ENCODE measurements at regions not wholly inside any gene's neighbourhood (a gene's known extent, or its start where the extent isn't known, plus 50 kb on each side); places are given as distances from the start of the nearest gene placed in this dataset.
A peak's percentile ranks its signal among the peaks of the same experiment; 100 is the strongest.

GRCh38 chr19:29879655-29879974 is 62.4 kb upstream of the URI1 start:
- H3K27ac ChIP-seq, result no peak overlapping the region
- TF ChIP-seq POLR2A (IDR thresholded peaks at IDR 0.05) (no peak), POLR2AphosphoS5 (IDR thresholded peaks at IDR 0.05) (no peak)
- TF ChIP-seq, protein P1, sequence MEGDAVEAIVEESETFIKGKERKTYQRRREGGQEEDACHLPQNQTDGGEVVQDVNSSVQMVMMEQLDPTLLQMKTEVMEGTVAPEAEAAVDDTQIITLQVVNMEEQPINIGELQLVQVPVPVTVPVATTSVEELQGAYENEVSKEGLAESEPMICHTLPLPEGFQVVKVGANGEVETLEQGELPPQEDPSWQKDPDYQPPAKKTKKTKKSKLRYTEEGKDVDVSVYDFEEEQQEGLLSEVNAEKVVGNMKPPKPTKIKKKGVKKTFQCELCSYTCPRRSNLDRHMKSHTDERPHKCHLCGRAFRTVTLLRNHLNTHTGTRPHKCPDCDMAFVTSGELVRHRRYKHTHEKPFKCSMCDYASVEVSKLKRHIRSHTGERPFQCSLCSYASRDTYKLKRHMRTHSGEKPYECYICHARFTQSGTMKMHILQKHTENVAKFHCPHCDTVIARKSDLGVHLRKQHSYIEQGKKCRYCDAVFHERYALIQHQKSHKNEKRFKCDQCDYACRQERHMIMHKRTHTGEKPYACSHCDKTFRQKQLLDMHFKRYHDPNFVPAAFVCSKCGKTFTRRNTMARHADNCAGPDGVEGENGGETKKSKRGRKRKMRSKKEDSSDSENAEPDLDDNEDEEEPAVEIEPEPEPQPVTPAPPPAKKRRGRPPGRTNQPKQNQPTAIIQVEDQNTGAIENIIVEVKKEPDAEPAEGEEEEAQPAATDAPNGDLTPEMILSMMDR (IDR thresholded peaks at IDR 0.05), result no peak
- no peaks in the 10 kb centered on the region for H3K4me1 ChIP-seq
- H3K9me3 ChIP-seq, result no peaks in the 10 kb centered on the region
- no peak overlapping the region for H3K4me3 ChIP-seq
- no peaks in the 10 kb centered on the region for H3K36me3 ChIP-seq
- DNase-seq (ENCODE audit: low spot score in 2 of 2), result no peak
- peaks cover 0 to 40% of the 10 kb centered on the region in 2 donors for H3K27me3 ChIP-seq
- intact Hi-C loops (cut with DNase I; ENCODE audit: low total_unique reads), result loop anchor here (10.0 kb wide), 1 partner anchor 115 kb away; no protein-coding TSS in a partner anchor

DNA sequence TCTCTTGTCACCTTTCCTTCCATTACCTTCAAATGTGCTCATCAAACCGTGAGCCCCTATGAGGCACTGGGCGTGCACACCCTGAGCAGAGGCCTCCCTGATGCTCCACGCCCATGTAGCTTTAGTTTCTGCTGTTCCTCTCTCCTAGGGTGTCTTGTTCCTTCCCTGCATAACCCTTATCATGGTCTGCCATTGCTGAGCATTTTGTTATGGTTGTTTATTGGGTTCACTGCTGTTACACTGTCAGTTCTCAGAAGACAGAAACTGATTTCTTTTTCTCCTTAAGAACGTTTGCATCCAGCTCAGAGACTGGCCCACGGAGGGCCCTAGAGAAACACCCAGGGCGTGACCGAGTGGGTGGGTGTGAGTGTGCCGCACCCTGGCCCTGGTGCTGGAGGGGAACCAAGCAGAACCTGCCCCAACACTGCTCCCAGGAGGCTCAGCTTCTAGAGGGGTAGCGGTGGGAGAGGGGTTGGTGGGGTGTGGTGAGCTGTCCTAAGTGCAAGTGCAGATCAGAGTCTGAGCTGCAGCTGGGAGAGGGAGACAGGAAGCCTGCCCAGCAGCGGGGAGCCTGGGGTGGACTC is 61.4 kb upstream of the URI1 start:
- DNase-seq (ENCODE audit: low spot score in 2 of 2), result peak in 1 of 2 donors; percentile 44
- Histone ChIP-seq H3K4me3 (no peak overlapping the region), H3K9me3 (no peaks in the 10 kb centered on the region), H3K4me1 (no peaks in the 10 kb centered on the region), H3K27me3 (peaks cover 0 to 40% of the 10 kb centered on the region in 2 donors), H3K27ac (no peak overlapping the region), H3K36me3 (no peaks in the 10 kb centered on the region)
- no peak for TF ChIP-seq POLR2AphosphoS5 (IDR thresholded peaks at IDR 0.05)
- TF ChIP-seq, protein P1 (IDR thresholded peaks at IDR 0.05), result no peak
- no peak for TF ChIP-seq POLR2A (IDR thresholded peaks at IDR 0.05)
- intact Hi-C loops (cut with DNase I; ENCODE audit: low total_unique reads), result no loop called here

DNA sequence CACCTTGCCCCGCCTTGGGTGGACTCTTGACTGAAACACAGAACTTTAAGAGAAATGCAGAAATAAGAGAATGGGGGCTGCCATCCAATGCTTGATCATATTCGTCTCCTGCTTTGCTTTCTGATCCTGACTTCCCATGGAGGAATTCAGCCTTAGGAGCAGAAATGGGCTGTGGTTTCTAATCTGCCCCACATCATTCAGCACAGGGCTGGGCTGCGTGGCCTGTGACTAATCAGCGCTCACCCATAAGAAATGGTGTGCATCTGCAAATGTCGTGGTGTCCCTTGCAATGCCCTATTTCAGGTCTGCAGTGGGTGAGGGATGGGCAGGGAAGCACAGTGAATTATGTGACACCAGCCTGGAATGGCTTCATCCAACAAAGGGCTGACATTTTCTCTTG is 60.7 kb upstream of the URI1 start:
- TF ChIP-seq, protein P1 (IDR thresholded peaks at IDR 0.05), result no peak
- TF ChIP-seq POLR2A (IDR thresholded peaks at IDR 0.05), result no peak
- intact Hi-C loops (cut with DNase I; ENCODE audit: low total_unique reads), result no loop called here
- no peaks in the 10 kb centered on the region for H3K4me1 ChIP-seq
- H3K27me3 ChIP-seq, result peaks cover 0 to 34% of the 10 kb centered on the region in 2 donors
- peak in 1 of 2 donors; percentile 5 for DNase-seq (ENCODE audit: low spot score in 2 of 2)
- H3K9me3 ChIP-seq, result no peaks in the 10 kb centered on the region
- H3K27ac ChIP-seq, result no peak overlapping the region
- H3K4me3 ChIP-seq, result no peak overlapping the region
- no peaks in the 10 kb centered on the region for H3K36me3 ChIP-seq

- intact Hi-C loops (cut with DNase I; ENCODE audit: low total_unique reads), result no loop called here
- no peaks in the 10 kb centered on the region for H3K36me3 ChIP-seq
- TF ChIP-seq, protein P1 (IDR thresholded peaks at IDR 0.05), result no peak
- TF ChIP-seq POLR2A (IDR thresholded peaks at IDR 0.05), result no peak
- TF ChIP-seq POLR2AphosphoS5 (IDR thresholded peaks at IDR 0.05), result no peak
- H3K4me3 ChIP-seq, result no peak overlapping the region
- peaks cover 0 to 32% of the 10 kb centered on the region in 2 donors for H3K27me3 ChIP-seq
- H3K9me3 ChIP-seq, result no peaks in the 10 kb centered on the region
- no peak overlapping the region for H3K27ac ChIP-seq
- no peaks in the 10 kb centered on the region for H3K4me1 ChIP-seq
- DNase-seq (ENCODE audit: low spot score in 2 of 2), result no peak
Observed at GRCh38 chr19:29882719-29883105, 59.3 kb upstream of the URI1 start.

GRCh38 chr19:29884044-29884443 is 58.0 kb upstream of the URI1 start:
- H3K27ac ChIP-seq, result no peak overlapping the region
- no peaks in the 10 kb centered on the region for H3K4me1 ChIP-seq
- H3K27me3 ChIP-seq, result peaks cover 0 to 26% of the 10 kb centered on the region in 2 donors
- H3K9me3 ChIP-seq, result no peaks in the 10 kb centered on the region
- no peak for DNase-seq (ENCODE audit: low spot score in 2 of 2)
- H3K4me3 ChIP-seq, result no peak overlapping the region
- intact Hi-C loops (cut with DNase I; ENCODE audit: low total_unique reads), result no loop called here
- no peaks in the 10 kb centered on the region for H3K36me3 ChIP-seq
- TF ChIP-seq POLR2A (IDR thresholded peaks at IDR 0.05), result no peak
- no peak for TF ChIP-seq POLR2AphosphoS5 (IDR thresholded peaks at IDR 0.05)
- TF ChIP-seq, protein P1 (IDR thresholded peaks at IDR 0.05), result no peak

Data from breast epithelium (tissue), 4 donors.